Loucy (cell line): ENCODE measurements at regions not wholly inside any gene's neighbourhood (a gene's known extent, or its start where the extent isn't known, plus 50 kb on each side); places are given as distances from the start of the nearest gene placed in this dataset.

ENCODE experiments used
- EZH2phosphoT487 ChIP-seq: fragments of 200-600 bp; IDR thresholded peaks from 2 replicates; pipeline ENCODE4 v1.6.1; 2018; ENCODE audit warnings: antibody characterized with exemption, mild to moderate bottlenecking, moderate library complexity, borderline replicate concordance
- TF ChIP-seq, protein P1 (sequence below): fragments of 200-600 bp; sonication (generic); conservative IDR thresholded peaks from 2 replicates; pipeline ENCODE4 v1.5.1; 2014; ENCODE audit warnings: mild to moderate bottlenecking, antibody characterized with exemption, low read length

DNA sequence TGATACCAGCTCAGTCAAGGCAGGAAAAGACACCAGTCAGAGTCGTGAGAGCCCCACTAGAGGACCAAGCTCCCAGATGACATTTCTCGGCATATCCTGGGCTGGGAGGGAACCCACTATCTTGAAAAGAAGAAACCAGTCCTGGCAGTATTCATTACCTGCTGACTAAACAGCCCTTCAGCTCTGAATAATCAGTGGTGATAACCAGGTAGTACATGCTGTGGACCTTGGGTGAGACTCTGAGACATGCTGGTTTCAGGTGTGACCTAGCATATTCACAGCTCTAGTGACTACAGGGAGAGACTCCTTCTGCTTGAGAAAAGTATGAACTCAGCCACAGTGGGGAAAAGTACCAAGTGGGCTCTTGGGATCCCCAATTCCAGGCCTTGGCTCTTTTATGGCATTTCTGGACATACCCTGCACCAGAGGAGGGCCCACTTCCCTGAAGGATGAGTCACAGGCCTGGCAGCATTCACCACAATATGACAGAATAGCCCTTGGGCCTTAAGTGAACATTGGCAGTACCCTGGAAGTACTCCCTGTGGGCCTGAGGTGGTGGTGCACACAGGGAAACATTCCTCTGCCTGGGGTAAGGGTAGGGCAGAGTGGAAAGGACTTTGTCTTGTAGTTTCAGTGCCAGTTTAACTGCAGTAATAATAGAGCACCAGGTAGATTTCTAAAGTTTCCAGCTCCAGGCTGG, 82.6 kb upstream of the SLC38A4 start:
- TF ChIP-seq, protein P1, sequence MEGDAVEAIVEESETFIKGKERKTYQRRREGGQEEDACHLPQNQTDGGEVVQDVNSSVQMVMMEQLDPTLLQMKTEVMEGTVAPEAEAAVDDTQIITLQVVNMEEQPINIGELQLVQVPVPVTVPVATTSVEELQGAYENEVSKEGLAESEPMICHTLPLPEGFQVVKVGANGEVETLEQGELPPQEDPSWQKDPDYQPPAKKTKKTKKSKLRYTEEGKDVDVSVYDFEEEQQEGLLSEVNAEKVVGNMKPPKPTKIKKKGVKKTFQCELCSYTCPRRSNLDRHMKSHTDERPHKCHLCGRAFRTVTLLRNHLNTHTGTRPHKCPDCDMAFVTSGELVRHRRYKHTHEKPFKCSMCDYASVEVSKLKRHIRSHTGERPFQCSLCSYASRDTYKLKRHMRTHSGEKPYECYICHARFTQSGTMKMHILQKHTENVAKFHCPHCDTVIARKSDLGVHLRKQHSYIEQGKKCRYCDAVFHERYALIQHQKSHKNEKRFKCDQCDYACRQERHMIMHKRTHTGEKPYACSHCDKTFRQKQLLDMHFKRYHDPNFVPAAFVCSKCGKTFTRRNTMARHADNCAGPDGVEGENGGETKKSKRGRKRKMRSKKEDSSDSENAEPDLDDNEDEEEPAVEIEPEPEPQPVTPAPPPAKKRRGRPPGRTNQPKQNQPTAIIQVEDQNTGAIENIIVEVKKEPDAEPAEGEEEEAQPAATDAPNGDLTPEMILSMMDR = no peak
- no peak for TF ChIP-seq EZH2phosphoT487
